Posterior cingulate gyrus (tissue), 11 donors: ENCODE measurements at regions not wholly inside any gene's neighbourhood (a gene's known extent, or its start where the extent isn't known, plus 50 kb on each side); places are given as distances from the start of the nearest gene placed in this dataset.

Experiments used
- DNase-seq, 10 donors: peaks; one replicate each; pipeline versions ENCODE4 v3.0.0 to v3.0.0-alpha.2; 2020 to 2021; ENCODE audit warnings: mixed read lengths in 3 of 10
- intact Hi-C: fragments of 100-400 bp; cut with DNase I; formaldehyde crosslinking; loops from one replicate; pipeline ENCODE4 v1.15.1; 2023

- intact Hi-C loops: no loop called here
- no peak for DNase-seq
Observed at GRCh38 chr3:35565048-35565447, 74.3 kb upstream of the ARPP21 start.
